ENCODE measurements at regions not wholly inside any gene's neighbourhood (a gene's known extent, or its start where the extent isn't known, plus 50 kb on each side); places are given as distances from the start of the nearest gene placed in this dataset.

- no peak for TF ChIP-seq RAD21 (IDR thresholded peaks at IDR 0.05; ENCODE audit: low read depth)
- TF ChIP-seq EP300 (IDR thresholded peaks at IDR 0.05; ENCODE audit: borderline replicate concordance): no peak
- TF ChIP-seq TEAD4 (IDR thresholded peaks at IDR 0.05): no peak
- no peak for TF ChIP-seq TAF1 (IDR thresholded peaks at IDR 0.05; ENCODE audit: low read depth)
These were observed 53.6 kb upstream of the EPCAM start for GRCh38 chr2:47315475-47315874.

GRCh38 chr2:47313728-47314127, 55.4 kb upstream of the EPCAM start:
- no peak for TF ChIP-seq RAD21 (IDR thresholded peaks at IDR 0.05; ENCODE audit: low read depth)
- TF ChIP-seq TCF12 (IDR thresholded peaks at IDR 0.05; ENCODE audit: low read depth): no peak
- no peak for TF ChIP-seq NFIC (IDR thresholded peaks at IDR 0.05)
- no peak for TF ChIP-seq TEAD4 (IDR thresholded peaks at IDR 0.05)
- no peak for TF ChIP-seq TAF1 (IDR thresholded peaks at IDR 0.05; ENCODE audit: low read depth)
- TF ChIP-seq CREB1 (IDR thresholded peaks at IDR 0.05; ENCODE audit: low read depth): no peak
- no peak for TF ChIP-seq FOXM1 (IDR thresholded peaks at IDR 0.05; ENCODE audit: borderline replicate concordance, low read depth)
- no peak for TF ChIP-seq MAX (IDR thresholded peaks at IDR 0.05)
- TF ChIP-seq USF1 (IDR thresholded peaks at IDR 0.05): no peak
- TF ChIP-seq REST (IDR thresholded peaks at IDR 0.05; ENCODE audit: low read depth): no peak
- TF ChIP-seq CEBPB (IDR thresholded peaks at IDR 0.05): no peak
- TF ChIP-seq EP300 (IDR thresholded peaks at IDR 0.05; ENCODE audit: borderline replicate concordance): no peak
- no peak for TF ChIP-seq EGR1 (IDR thresholded peaks at IDR 0.05)
- TF ChIP-seq ZBTB7A (IDR thresholded peaks at IDR 0.05; ENCODE audit: low read depth): no peak
- TF ChIP-seq YY1 (IDR thresholded peaks at IDR 0.05; ENCODE audit: low read depth): no peak

GRCh38 chr2:47313141-47313691, 55.9 kb upstream of the EPCAM start:
- no peak for TF ChIP-seq ZBTB7A (IDR thresholded peaks at IDR 0.05; ENCODE audit: low read depth)
- no peak for TF ChIP-seq YY1 (IDR thresholded peaks at IDR 0.05; ENCODE audit: low read depth)
- TF ChIP-seq RAD21 (IDR thresholded peaks at IDR 0.05; ENCODE audit: low read depth): peak; percentile 49; the same call in 1 of the 2 replicates
- TF ChIP-seq NFIC (IDR thresholded peaks at IDR 0.05): no peak
- TF ChIP-seq MAX (IDR thresholded peaks at IDR 0.05): no peak

- TF ChIP-seq RAD21 (IDR thresholded peaks at IDR 0.05; ENCODE audit: low read depth): no peak
- no peak for TF ChIP-seq EGR1 (IDR thresholded peaks at IDR 0.05)
- TF ChIP-seq TEAD4 (IDR thresholded peaks at IDR 0.05): no peak
- no peak for TF ChIP-seq YY1 (IDR thresholded peaks at IDR 0.05; ENCODE audit: low read depth)
- no peak for TF ChIP-seq NFIC (IDR thresholded peaks at IDR 0.05)
- TF ChIP-seq TCF12 (IDR thresholded peaks at IDR 0.05; ENCODE audit: low read depth): no peak
These were observed 56.6 kb upstream of the EPCAM start for GRCh38 chr2:47312491-47312850.

- TF ChIP-seq TCF12 (IDR thresholded peaks at IDR 0.05; ENCODE audit: low read depth) (no peak), FOXM1 (IDR thresholded peaks at IDR 0.05; ENCODE audit: borderline replicate concordance, low read depth) (no peak), REST (IDR thresholded peaks at IDR 0.05; ENCODE audit: low read depth) (no peak), TEAD4 (IDR thresholded peaks at IDR 0.05) (no peak)
These were observed 57.2 kb upstream of the EPCAM start for GRCh38 chr2:47311764-47312490.

GRCh38 chr2:47310801-47311560, 58.1 kb upstream of the EPCAM start:
- 0 out of 2 replicates have a peak, but pooled peaks have one; percentile 36 for TF ChIP-seq NFIC (IDR thresholded peaks at IDR 0.05)
- no peak for TF ChIP-seq TEAD4 (IDR thresholded peaks at IDR 0.05)

Measured in Ishikawa (cell line).